WTC11 (cell line): ENCODE measurements at regions not wholly inside any gene's neighbourhood (a gene's known extent, or its start where the extent isn't known, plus 50 kb on each side); places are given as distances from the start of the nearest gene placed in this dataset.

Experiments
- CBFB ChIP-seq: sonication (generic); formaldehyde crosslinking; IDR thresholded peaks from 2 replicates; pipeline ENCODE4 v1.8.1; 2022; ENCODE audit warnings: mild to moderate bottlenecking, low read depth, missing genetic modification reagents
- CDX4 ChIP-seq: fragments of 250-450 bp; sonication (Bioruptor Pico); IDR thresholded peaks from 2 replicates; pipeline ENCODE4 v1.9.0; 2021; ENCODE audit warnings: moderate library complexity, mild to moderate bottlenecking, inconsistent platforms, borderline replicate concordance
- CTCF ChIP-seq: fragments of 200-600 bp; IDR thresholded peaks from 2 replicates; pipeline ENCODE4 v1.8.0; 2022; ENCODE audit warnings: antibody characterized with exemption
- ELF4 ChIP-seq: sonication (generic); formaldehyde crosslinking; IDR thresholded peaks from 2 replicates; pipeline ENCODE4 v1.8.1; 2022; ENCODE audit warnings: low read depth, mild to moderate bottlenecking, moderate library complexity, missing genetic modification reagents
- GABPB1 ChIP-seq: sonication (generic); formaldehyde crosslinking; IDR thresholded peaks from 2 replicates; pipeline ENCODE4 v1.8.1; 2023; ENCODE audit warnings: mild to moderate bottlenecking, missing genetic modification reagents
- GTF2I ChIP-seq: fragments of 250-450 bp; sonication (Bioruptor Pico); conservative IDR thresholded peaks from 2 replicates; pipeline ENCODE4 v1.4.0; 2021; ENCODE audit warnings: mild to moderate bottlenecking
- IRF1 ChIP-seq: sonication (generic); formaldehyde crosslinking; IDR thresholded peaks from 2 replicates; pipeline ENCODE4 v1.8.0; 2023; ENCODE audit warnings: missing genetic modification reagents
- MAX ChIP-seq: sonication (generic); formaldehyde crosslinking; IDR thresholded peaks from 2 replicates; pipeline ENCODE4 v1.8.0; 2022; ENCODE audit warnings: mild to moderate bottlenecking, missing genetic modification reagents
- NR1H2 ChIP-seq: sonication (generic); formaldehyde crosslinking; IDR thresholded peaks from 2 replicates; pipeline ENCODE4 v1.9.0; 2021; ENCODE audit warnings: mild to moderate bottlenecking, moderate library complexity, missing genetic modification reagents
- OVOL2 ChIP-seq: fragments of 250-450 bp; sonication (Bioruptor Pico); IDR thresholded peaks from 2 replicates; pipeline ENCODE4 v1.9.0; 2021; ENCODE audit warnings: mild to moderate bottlenecking, borderline replicate concordance
- SMAD4 ChIP-seq: sonication (generic); formaldehyde crosslinking; IDR thresholded peaks from 2 replicates; pipeline ENCODE4 v1.8.0; 2022; ENCODE audit warnings: mild to moderate bottlenecking, missing genetic modification reagents
- SOX15 ChIP-seq: fragments of 250-450 bp; sonication (Bioruptor Pico); IDR thresholded peaks from 2 replicates; pipeline ENCODE4 v1.9.0; 2021; ENCODE audit warnings: mild to moderate bottlenecking
- TEAD1 ChIP-seq: sonication (generic); formaldehyde crosslinking; IDR thresholded peaks from 2 replicates; pipeline ENCODE4 v1.8.0; 2022; ENCODE audit warnings: mild to moderate bottlenecking, missing genetic modification reagents
- ZNF263 ChIP-seq: sonication (generic); formaldehyde crosslinking; IDR thresholded peaks from 2 replicates; pipeline ENCODE4 v1.8.1; 2022; ENCODE audit warnings: low read depth, mild to moderate bottlenecking, moderate library complexity, missing genetic modification reagents
- ZNF423 ChIP-seq: fragments of 250-450 bp; sonication (Bioruptor Pico); IDR thresholded peaks from 2 replicates; pipeline ENCODE4 v2.1.2; 2022; ENCODE audit warnings: mild to moderate bottlenecking, moderate library complexity
- ZNF671 ChIP-seq: fragments of 250-450 bp; sonication (Bioruptor Pico); IDR thresholded peaks from 2 replicates; pipeline ENCODE4 v1.8.0; 2021; ENCODE audit warnings: mild to moderate bottlenecking
- TF ChIP-seq, protein P1 (sequence below): sonication (generic); formaldehyde crosslinking; IDR thresholded peaks from 2 replicates; pipeline ENCODE4 v1.8.0; 2022; ENCODE audit warnings: mild to moderate bottlenecking, missing genetic modification reagents
- TF ChIP-seq, protein P2 (sequence below): fragments of 250-450 bp; sonication (Bioruptor Pico); IDR thresholded peaks from 2 replicates; pipeline ENCODE4 v1.9.0; 2021; ENCODE audit warnings: mild to moderate bottlenecking
- TF ChIP-seq, protein P3 (sequence below): sonication (generic); formaldehyde crosslinking; IDR thresholded peaks from 2 replicates; pipeline ENCODE4 v1.8.1; 2022; ENCODE audit warnings: low read depth, missing genetic modification reagents, borderline replicate concordance
- TF ChIP-seq, protein P4 (sequence below): sonication (generic); formaldehyde crosslinking; conservative IDR thresholded peaks from 2 replicates; pipeline ENCODE4 v1.8.1; 2023; ENCODE audit warnings: mild to moderate bottlenecking, low read depth, missing genetic modification reagents, moderate library complexity
- TF ChIP-seq, protein P5 (sequence below): sonication (generic); formaldehyde crosslinking; IDR thresholded peaks from 2 replicates; pipeline ENCODE4 v1.8.0; 2023; ENCODE audit warnings: mild to moderate bottlenecking, missing genetic modification reagents
- TF ChIP-seq, protein P6 (sequence below): sonication (generic); formaldehyde crosslinking; IDR thresholded peaks from 2 replicates; pipeline ENCODE4 v1.8.1; 2022; ENCODE audit warnings: low read depth, mild to moderate bottlenecking, moderate library complexity, missing genetic modification reagents, borderline replicate concordance

- TF ChIP-seq, protein P1, sequence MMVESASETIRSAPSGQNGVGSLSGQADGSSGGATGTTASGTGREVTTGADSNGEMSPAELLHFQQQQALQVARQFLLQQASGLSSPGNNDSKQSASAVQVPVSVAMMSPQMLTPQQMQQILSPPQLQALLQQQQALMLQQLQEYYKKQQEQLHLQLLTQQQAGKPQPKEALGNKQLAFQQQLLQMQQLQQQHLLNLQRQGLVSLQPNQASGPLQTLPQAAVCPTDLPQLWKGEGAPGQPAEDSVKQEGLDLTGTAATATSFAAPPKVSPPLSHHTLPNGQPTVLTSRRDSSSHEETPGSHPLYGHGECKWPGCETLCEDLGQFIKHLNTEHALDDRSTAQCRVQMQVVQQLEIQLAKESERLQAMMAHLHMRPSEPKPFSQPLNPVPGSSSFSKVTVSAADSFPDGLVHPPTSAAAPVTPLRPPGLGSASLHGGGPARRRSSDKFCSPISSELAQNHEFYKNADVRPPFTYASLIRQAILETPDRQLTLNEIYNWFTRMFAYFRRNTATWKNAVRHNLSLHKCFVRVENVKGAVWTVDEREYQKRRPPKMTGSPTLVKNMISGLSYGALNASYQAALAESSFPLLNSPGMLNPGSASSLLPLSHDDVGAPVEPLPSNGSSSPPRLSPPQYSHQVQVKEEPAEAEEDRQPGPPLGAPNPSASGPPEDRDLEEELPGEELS (CRISPR knock-in tag): peak; percentile 71; the same call in 1 of the 2 replicates
- TF ChIP-seq MAX (peak; percentile 49; the same call in 1 of the 2 replicates), CDX4 (CRISPR knock-in tag) (no peak), ZNF671 (no peak), GABPB1 (no peak), ZNF423 (CRISPR knock-in tag) (no peak), CBFB (CRISPR knock-in tag) (no peak), CTCF (no peak), SOX15 (CRISPR knock-in tag) (no peak), NR1H2 (CRISPR knock-in tag) (no peak), TEAD1 (CRISPR knock-in tag) (peak; percentile 51; the same call in 1 of the 2 replicates), GTF2I (CRISPR knock-in tag) (no peak), OVOL2 (CRISPR knock-in tag) (no peak), ELF4 (CRISPR knock-in tag) (no peak), SMAD4 (CRISPR knock-in tag) (no peak), ZNF263 (CRISPR knock-in tag) (no peak), IRF1 (no peak)
- TF ChIP-seq, protein P2, sequence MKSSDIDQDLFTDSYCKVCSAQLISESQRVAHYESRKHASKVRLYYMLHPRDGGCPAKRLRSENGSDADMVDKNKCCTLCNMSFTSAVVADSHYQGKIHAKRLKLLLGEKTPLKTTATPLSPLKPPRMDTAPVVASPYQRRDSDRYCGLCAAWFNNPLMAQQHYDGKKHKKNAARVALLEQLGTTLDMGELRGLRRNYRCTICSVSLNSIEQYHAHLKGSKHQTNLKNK: no peak
- TF ChIP-seq, protein P3, sequence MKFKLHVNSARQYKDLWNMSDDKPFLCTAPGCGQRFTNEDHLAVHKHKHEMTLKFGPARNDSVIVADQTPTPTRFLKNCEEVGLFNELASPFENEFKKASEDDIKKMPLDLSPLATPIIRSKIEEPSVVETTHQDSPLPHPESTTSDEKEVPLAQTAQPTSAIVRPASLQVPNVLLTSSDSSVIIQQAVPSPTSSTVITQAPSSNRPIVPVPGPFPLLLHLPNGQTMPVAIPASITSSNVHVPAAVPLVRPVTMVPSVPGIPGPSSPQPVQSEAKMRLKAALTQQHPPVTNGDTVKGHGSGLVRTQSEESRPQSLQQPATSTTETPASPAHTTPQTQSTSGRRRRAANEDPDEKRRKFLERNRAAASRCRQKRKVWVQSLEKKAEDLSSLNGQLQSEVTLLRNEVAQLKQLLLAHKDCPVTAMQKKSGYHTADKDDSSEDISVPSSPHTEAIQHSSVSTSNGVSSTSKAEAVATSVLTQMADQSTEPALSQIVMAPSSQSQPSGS (CRISPR knock-in tag): no peak
- TF ChIP-seq, protein P4, sequence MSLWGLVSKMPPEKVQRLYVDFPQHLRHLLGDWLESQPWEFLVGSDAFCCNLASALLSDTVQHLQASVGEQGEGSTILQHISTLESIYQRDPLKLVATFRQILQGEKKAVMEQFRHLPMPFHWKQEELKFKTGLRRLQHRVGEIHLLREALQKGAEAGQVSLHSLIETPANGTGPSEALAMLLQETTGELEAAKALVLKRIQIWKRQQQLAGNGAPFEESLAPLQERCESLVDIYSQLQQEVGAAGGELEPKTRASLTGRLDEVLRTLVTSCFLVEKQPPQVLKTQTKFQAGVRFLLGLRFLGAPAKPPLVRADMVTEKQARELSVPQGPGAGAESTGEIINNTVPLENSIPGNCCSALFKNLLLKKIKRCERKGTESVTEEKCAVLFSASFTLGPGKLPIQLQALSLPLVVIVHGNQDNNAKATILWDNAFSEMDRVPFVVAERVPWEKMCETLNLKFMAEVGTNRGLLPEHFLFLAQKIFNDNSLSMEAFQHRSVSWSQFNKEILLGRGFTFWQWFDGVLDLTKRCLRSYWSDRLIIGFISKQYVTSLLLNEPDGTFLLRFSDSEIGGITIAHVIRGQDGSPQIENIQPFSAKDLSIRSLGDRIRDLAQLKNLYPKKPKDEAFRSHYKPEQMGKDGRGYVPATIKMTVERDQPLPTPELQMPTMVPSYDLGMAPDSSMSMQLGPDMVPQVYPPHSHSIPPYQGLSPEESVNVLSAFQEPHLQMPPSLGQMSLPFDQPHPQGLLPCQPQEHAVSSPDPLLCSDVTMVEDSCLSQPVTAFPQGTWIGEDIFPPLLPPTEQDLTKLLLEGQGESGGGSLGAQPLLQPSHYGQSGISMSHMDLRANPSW: no peak
- TF ChIP-seq, protein P5, sequence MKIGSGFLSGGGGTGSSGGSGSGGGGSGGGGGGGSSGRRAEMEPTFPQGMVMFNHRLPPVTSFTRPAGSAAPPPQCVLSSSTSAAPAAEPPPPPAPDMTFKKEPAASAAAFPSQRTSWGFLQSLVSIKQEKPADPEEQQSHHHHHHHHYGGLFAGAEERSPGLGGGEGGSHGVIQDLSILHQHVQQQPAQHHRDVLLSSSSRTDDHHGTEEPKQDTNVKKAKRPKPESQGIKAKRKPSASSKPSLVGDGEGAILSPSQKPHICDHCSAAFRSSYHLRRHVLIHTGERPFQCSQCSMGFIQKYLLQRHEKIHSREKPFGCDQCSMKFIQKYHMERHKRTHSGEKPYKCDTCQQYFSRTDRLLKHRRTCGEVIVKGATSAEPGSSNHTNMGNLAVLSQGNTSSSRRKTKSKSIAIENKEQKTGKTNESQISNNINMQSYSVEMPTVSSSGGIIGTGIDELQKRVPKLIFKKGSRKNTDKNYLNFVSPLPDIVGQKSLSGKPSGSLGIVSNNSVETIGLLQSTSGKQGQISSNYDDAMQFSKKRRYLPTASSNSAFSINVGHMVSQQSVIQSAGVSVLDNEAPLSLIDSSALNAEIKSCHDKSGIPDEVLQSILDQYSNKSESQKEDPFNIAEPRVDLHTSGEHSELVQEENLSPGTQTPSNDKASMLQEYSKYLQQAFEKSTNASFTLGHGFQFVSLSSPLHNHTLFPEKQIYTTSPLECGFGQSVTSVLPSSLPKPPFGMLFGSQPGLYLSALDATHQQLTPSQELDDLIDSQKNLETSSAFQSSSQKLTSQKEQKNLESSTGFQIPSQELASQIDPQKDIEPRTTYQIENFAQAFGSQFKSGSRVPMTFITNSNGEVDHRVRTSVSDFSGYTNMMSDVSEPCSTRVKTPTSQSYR (CRISPR knock-in tag): peak; percentile 87
- TF ChIP-seq, protein P6, sequence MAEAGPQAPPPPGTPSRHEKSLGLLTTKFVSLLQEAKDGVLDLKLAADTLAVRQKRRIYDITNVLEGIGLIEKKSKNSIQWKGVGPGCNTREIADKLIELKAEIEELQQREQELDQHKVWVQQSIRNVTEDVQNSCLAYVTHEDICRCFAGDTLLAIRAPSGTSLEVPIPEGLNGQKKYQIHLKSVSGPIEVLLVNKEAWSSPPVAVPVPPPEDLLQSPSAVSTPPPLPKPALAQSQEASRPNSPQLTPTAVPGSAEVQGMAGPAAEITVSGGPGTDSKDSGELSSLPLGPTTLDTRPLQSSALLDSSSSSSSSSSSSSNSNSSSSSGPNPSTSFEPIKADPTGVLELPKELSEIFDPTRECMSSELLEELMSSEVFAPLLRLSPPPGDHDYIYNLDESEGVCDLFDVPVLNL (CRISPR knock-in tag): no peak
These were observed 372.0 kb upstream of the ATP10A start (continued) for GRCh38 chr15:26234976-26235767.
